Ishikawa (cell line): ENCODE measurements at regions not wholly inside any gene's neighbourhood (a gene's known extent, or its start where the extent isn't known, plus 50 kb on each side); places are given as distances from the start of the nearest gene placed in this dataset.

ENCODE experiments used
- CEBPB ChIP-seq: IDR thresholded peaks from 2 replicates; pipeline ENCODE4 v1.6.1; 2012
- CREB1 ChIP-seq: IDR thresholded peaks from 2 replicates; pipeline ENCODE4 v1.6.1; 2012; ENCODE audit warnings: low read depth
- EGR1 ChIP-seq: IDR thresholded peaks from 2 replicates; pipeline ENCODE4 v1.6.1; 2012
- EP300 ChIP-seq: IDR thresholded peaks from 2 replicates; pipeline ENCODE4 v1.6.1; 2012; ENCODE audit warnings: borderline replicate concordance
- FOXM1 ChIP-seq: IDR thresholded peaks from 2 replicates; pipeline ENCODE4 v1.6.1; 2012; ENCODE audit warnings: low read depth, borderline replicate concordance
- NFIC ChIP-seq: IDR thresholded peaks from 2 replicates; pipeline ENCODE4 v1.6.1; 2012
- RAD21 ChIP-seq: IDR thresholded peaks from 2 replicates; pipeline ENCODE4 v1.6.1; 2012; ENCODE audit warnings: low read depth
- TAF1 ChIP-seq: IDR thresholded peaks from 2 replicates; pipeline ENCODE4 v1.6.1; 2012; ENCODE audit warnings: low read depth, mild to moderate bottlenecking
- TEAD4 ChIP-seq: IDR thresholded peaks from 2 replicates; pipeline ENCODE4 v1.6.1; 2012
- YY1 ChIP-seq: IDR thresholded peaks from 2 replicates; pipeline ENCODE4 v1.6.1; 2012; ENCODE audit warnings: low read depth
- ZBTB7A ChIP-seq: IDR thresholded peaks from 2 replicates; pipeline ENCODE4 v1.6.1; 2012; ENCODE audit warnings: low read depth
- TF ChIP-seq, protein P1 (sequence below): IDR thresholded peaks from 2 replicates; pipeline ENCODE4 v1.6.1; 2012; ENCODE audit warnings: low read depth, mild to moderate bottlenecking
- TF ChIP-seq, protein P2 (sequence below): IDR thresholded peaks from 2 replicates; pipeline ENCODE4 v1.6.1; 2012
- TF ChIP-seq, protein P3 (sequence below): IDR thresholded peaks from 2 replicates; pipeline ENCODE4 v1.6.1; 2012

DNA sequence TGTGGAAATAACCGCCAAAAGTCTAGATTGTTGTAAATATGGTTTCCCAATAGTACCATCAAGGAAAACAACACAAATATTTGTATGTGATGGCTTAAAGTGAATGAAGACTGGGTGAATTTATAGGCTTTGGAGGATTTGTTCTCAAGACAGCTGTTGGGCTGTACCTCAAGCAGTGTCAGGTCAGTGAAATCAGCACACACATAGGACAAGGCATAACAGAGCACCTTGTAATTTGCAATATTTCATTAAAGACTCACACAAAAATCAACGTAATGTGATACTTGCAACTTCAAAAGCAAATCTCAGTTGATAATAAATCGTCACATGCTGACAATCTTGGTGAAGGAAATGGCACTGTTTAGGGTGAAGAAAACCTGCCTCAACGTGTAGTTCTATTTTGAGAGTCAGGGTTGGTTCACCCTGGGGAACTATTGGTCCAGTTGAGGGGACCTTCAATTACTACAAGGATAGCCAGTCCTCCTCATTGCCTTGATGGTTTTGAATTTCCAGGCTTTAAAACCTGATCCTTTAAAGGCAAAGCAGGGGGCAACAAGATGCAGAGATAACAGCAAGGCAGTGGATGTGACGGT is 126.8 kb upstream of the ST6GAL2 start:
- TF ChIP-seq YY1 = no peak
- TF ChIP-seq CREB1 = no peak
- no peak for TF ChIP-seq RAD21
- TF ChIP-seq, protein P1, sequence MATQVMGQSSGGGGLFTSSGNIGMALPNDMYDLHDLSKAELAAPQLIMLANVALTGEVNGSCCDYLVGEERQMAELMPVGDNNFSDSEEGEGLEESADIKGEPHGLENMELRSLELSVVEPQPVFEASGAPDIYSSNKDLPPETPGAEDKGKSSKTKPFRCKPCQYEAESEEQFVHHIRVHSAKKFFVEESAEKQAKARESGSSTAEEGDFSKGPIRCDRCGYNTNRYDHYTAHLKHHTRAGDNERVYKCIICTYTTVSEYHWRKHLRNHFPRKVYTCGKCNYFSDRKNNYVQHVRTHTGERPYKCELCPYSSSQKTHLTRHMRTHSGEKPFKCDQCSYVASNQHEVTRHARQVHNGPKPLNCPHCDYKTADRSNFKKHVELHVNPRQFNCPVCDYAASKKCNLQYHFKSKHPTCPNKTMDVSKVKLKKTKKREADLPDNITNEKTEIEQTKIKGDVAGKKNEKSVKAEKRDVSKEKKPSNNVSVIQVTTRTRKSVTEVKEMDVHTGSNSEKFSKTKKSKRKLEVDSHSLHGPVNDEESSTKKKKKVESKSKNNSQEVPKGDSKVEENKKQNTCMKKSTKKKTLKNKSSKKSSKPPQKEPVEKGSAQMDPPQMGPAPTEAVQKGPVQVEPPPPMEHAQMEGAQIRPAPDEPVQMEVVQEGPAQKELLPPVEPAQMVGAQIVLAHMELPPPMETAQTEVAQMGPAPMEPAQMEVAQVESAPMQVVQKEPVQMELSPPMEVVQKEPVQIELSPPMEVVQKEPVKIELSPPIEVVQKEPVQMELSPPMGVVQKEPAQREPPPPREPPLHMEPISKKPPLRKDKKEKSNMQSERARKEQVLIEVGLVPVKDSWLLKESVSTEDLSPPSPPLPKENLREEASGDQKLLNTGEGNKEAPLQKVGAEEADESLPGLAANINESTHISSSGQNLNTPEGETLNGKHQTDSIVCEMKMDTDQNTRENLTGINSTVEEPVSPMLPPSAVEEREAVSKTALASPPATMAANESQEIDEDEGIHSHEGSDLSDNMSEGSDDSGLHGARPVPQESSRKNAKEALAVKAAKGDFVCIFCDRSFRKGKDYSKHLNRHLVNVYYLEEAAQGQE = no peak
- TF ChIP-seq TEAD4 = no peak
- no peak for TF ChIP-seq CEBPB
- no peak for TF ChIP-seq TAF1
- TF ChIP-seq EP300 = no peak
- no peak for TF ChIP-seq FOXM1
- TF ChIP-seq EGR1 = no peak
- TF ChIP-seq, protein P2, sequence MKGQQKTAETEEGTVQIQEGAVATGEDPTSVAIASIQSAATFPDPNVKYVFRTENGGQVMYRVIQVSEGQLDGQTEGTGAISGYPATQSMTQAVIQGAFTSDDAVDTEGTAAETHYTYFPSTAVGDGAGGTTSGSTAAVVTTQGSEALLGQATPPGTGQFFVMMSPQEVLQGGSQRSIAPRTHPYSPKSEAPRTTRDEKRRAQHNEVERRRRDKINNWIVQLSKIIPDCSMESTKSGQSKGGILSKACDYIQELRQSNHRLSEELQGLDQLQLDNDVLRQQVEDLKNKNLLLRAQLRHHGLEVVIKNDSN = no peak
- TF ChIP-seq, protein P3, sequence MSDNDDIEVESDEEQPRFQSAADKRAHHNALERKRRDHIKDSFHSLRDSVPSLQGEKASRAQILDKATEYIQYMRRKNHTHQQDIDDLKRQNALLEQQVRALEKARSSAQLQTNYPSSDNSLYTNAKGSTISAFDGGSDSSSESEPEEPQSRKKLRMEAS = no peak
- no peak for TF ChIP-seq ZBTB7A
- TF ChIP-seq NFIC = no peak
